SK-N-SH (cell line): ENCODE measurements at regions not wholly inside any gene's neighbourhood (a gene's known extent, or its start where the extent isn't known, plus 50 kb on each side); places are given as distances from the start of the nearest gene placed in this dataset.

Experiments used
- CTCF ChIA-PET: fragments of 300-600, 350-600 bp; formaldehyde crosslinking; extraction: SDS; loops from one replicate; lab custom pipeline; 2021; lab: Yijun Ruan, JAX
- POLR2A ChIA-PET: fragments of 350-600 bp; sonication (Branson Sonifier 250); formaldehyde crosslinking; extraction: SDS; loops from one replicate; lab custom pipeline; 2020; ENCODE audit warnings: antibody characterized with exemption, inconsistent platforms; lab: Yijun Ruan, JAX
- DNase-seq: peaks from one replicate; pipeline ENCODE4 v3.0.0; 2012
- H2AFZ ChIP-seq: fragments of 200-600 bp; sonication (generic); 2 replicates; pipeline ENCODE4 v1.8.1; 2016; ENCODE audit warnings: antibody characterized with exemption, mild to moderate bottlenecking, low read depth
- H3F3A ChIP-seq: fragments of 200-600 bp; sonication (generic); replicated peaks from 2 replicates; pipeline ENCODE3; 2016; ENCODE audit warnings: antibody characterized with exemption, mild to moderate bottlenecking; ENCODE audit not compliant: insufficient read depth
- H3K27ac ChIP-seq, 2 experiments: fragments of 200-500 bp in 1 of 2; fragments of 200-600 bp in 1 of 2; sonication (Bioruptor generic) in 1 of 2; sonication (generic), shearing (Covaris generic) in 1 of 2; 2 replicates each; pipeline versions ENCODE4 v1.5.1 to v1.6.1; 2014 to 2016; ENCODE audit warnings: low read depth in 2 of 2, inconsistent platforms in 1 of 2, low read length in 1 of 2, mild to moderate bottlenecking in 1 of 2, mixed read lengths in 1 of 2
- H3K27me3 ChIP-seq: fragments of 200-600 bp; sonication (generic), shearing (Covaris generic); 2 replicates; pipeline ENCODE4 v1.6.1; 2016; ENCODE audit warnings: mixed run types; ENCODE audit not compliant: insufficient read depth
- H3K36me3 ChIP-seq, 2 experiments: fragments of 200-500 bp in 1 of 2; fragments of 200-600 bp in 1 of 2; sonication (Bioruptor generic) in 1 of 2; sonication (generic) in 1 of 2; replicated peaks in 1 of 2; 2 replicates each; pipeline versions ENCODE3 to v1.5.1; 2014 to 2016; ENCODE audit warnings: low read length in 1 of 2, mild to moderate bottlenecking in 1 of 2; ENCODE audit not compliant: insufficient read depth in 2 of 2, control insufficient read depth in 1 of 2
- H3K4me1 ChIP-seq, 2 experiments: fragments of 200-500 bp in 1 of 2; fragments of 200-600 bp in 1 of 2; sonication (Bioruptor generic) in 1 of 2; sonication (generic), shearing (Covaris generic) in 1 of 2; 2 replicates each; pipeline versions ENCODE4 v1.5.1 to v1.6.1; 2014 to 2016; ENCODE audit warnings: low read depth in 1 of 2, low read length in 1 of 2, mixed run types in 1 of 2; ENCODE audit not compliant: insufficient read depth in 2 of 2, control insufficient read depth in 1 of 2
- H3K4me2 ChIP-seq: fragments of 200-600 bp; sonication (generic), shearing (Covaris generic); 2 replicates; pipeline ENCODE4 v1.6.1; 2017; ENCODE audit warnings: mixed run types
- H3K4me3 ChIP-seq, 2 experiments: fragments of 200-500 bp in 1 of 2; fragments of 200-600 bp in 1 of 2; sonication (Bioruptor generic) in 1 of 2; sonication (generic), shearing (Covaris generic) in 1 of 2; 2 replicates each; pipeline versions ENCODE4 v1.5.1 to v1.8.1; 2014 to 2016; ENCODE audit warnings: low read depth in 2 of 2, inconsistent platforms in 1 of 2, low read length in 1 of 2, mild to moderate bottlenecking in 1 of 2, mixed read lengths in 1 of 2, moderate library complexity in 1 of 2
- H3K79me2 ChIP-seq: fragments of 200-600 bp; sonication (generic); 2 replicates; pipeline ENCODE4 v1.8.1; 2017; ENCODE audit warnings: mild to moderate bottlenecking; ENCODE audit not compliant: insufficient read depth
- H3K9ac ChIP-seq: fragments of 200-600 bp; sonication (generic); 2 replicates; pipeline ENCODE4 v1.6.1; 2017; ENCODE audit warnings: mixed run types
- H3K9me2 ChIP-seq: fragments of 200-600 bp; sonication (generic); 2 replicates; pipeline ENCODE4 v1.6.1; 2017; ENCODE audit warnings: mixed run types
- H3K9me3 ChIP-seq: fragments of 200-600 bp; sonication (generic); 2 replicates; pipeline ENCODE4 v1.6.1; 2017; ENCODE audit warnings: mixed run types, mild to moderate bottlenecking, moderate library complexity
- H4K20me1 ChIP-seq: fragments of 200-600 bp; sonication (generic); 2 replicates; pipeline ENCODE4 v1.6.1; 2017; ENCODE audit warnings: mild to moderate bottlenecking, mixed run types; ENCODE audit not compliant: insufficient read depth
- CHD2 ChIP-seq: fragments of 150-350 bp; IDR thresholded peaks from 2 replicates; pipeline ENCODE4 v1.6.1; 2018; ENCODE audit warnings: low read length; ENCODE audit not compliant: partially characterized antibody
- CTCF ChIP-seq: fragments of 200-600 bp; sonication (generic); IDR thresholded peaks from 2 replicates; pipeline ENCODE4 v1.6.1; 2017; ENCODE audit warnings: antibody characterized with exemption, mild to moderate bottlenecking, moderate library complexity
- FOSL2 ChIP-seq: IDR thresholded peaks from 2 replicates; pipeline ENCODE4 v1.4.0; 2012; ENCODE audit warnings: low read depth, mild to moderate bottlenecking, moderate library complexity, borderline replicate concordance
- FOXM1 ChIP-seq: IDR thresholded peaks from 2 replicates; pipeline ENCODE4 v1.4.0; 2012; ENCODE audit warnings: low read depth, mild to moderate bottlenecking
- GABPA ChIP-seq: IDR thresholded peaks from 2 replicates; pipeline ENCODE4 v1.4.0; 2012; ENCODE audit warnings: low read depth, mild to moderate bottlenecking
- GATA2 ChIP-seq: sonication (generic); formaldehyde crosslinking; IDR thresholded peaks from 2 replicates; pipeline ENCODE4 v1.5.0; 2020; ENCODE audit warnings: mild to moderate bottlenecking, missing genetic modification reagents
- MAX ChIP-seq: IDR thresholded peaks from 2 replicates; pipeline ENCODE4 v1.4.0; 2012; ENCODE audit warnings: low read depth
- MEF2A ChIP-seq: IDR thresholded peaks from 2 replicates; pipeline ENCODE4 v1.4.0; 2012; ENCODE audit warnings: low read depth, borderline replicate concordance
- NFIC ChIP-seq: IDR thresholded peaks from 2 replicates; pipeline ENCODE4 v1.4.0; 2012; ENCODE audit warnings: borderline replicate concordance
- NRF1 ChIP-seq: IDR thresholded peaks from 2 replicates; pipeline ENCODE4 v1.6.1; 2012; ENCODE audit warnings: low read depth, mild to moderate bottlenecking, low read length
- POLR2AphosphoS5 ChIP-seq: IDR thresholded peaks from 2 replicates; pipeline ENCODE4 v1.6.1; 2012; ENCODE audit warnings: low read depth, low read length
- RAD21 ChIP-seq: IDR thresholded peaks from 2 replicates; pipeline ENCODE4 v1.6.1; 2012; ENCODE audit warnings: mild to moderate bottlenecking, low read length
- RCOR1 ChIP-seq: fragments of 150-350 bp; IDR thresholded peaks from 2 replicates; pipeline ENCODE4 v1.6.1; 2017; ENCODE audit warnings: antibody characterized with exemption, low read length
- REST ChIP-seq: IDR thresholded peaks from 2 replicates; pipeline ENCODE4 v1.6.1; 2012; ENCODE audit warnings: mild to moderate bottlenecking, low read depth, low read length, moderate library complexity
- SIN3A ChIP-seq: IDR thresholded peaks from 2 replicates; pipeline ENCODE4 v1.6.1; 2012; ENCODE audit warnings: low read depth, mild to moderate bottlenecking, low read length, moderate library complexity, borderline replicate concordance
- SMC3 ChIP-seq: IDR thresholded peaks from 2 replicates; pipeline ENCODE4 v1.6.1; 2012; ENCODE audit warnings: low read depth, low read length, improper control_type of control experiment
- TCF12 ChIP-seq: IDR thresholded peaks from 2 replicates; pipeline ENCODE4 v1.4.0; 2012
- USF2 ChIP-seq: fragments of 150-350 bp; IDR thresholded peaks from 2 replicates; pipeline ENCODE4 v1.6.1; 2017; ENCODE audit warnings: antibody characterized with exemption, low read length, low read depth, borderline replicate concordance
- YY1 ChIP-seq: IDR thresholded peaks from 2 replicates; pipeline ENCODE4 v1.4.0; 2012; ENCODE audit warnings: low read depth, mild to moderate bottlenecking
- WGBS: methylation state at CpG from one replicate; pipeline ENCODE4 v1.1.6; 2017; ENCODE audit warnings: low lambda C conversion rate; 5-methylcytosine and 5-hydroxymethylcytosine counted together
- TF ChIP-seq, protein P1 (sequence below): IDR thresholded peaks from 2 replicates; pipeline ENCODE4; 2012

GRCh38 chr11:46203746-46204145, 73.7 kb upstream of the CREB3L1 start:
- no peak for TF ChIP-seq REST
- no peak for TF ChIP-seq GABPA
- no peak for TF ChIP-seq CHD2
- no peak for TF ChIP-seq RAD21
- TF ChIP-seq NFIC, result no peak
- TF ChIP-seq, protein P1, sequence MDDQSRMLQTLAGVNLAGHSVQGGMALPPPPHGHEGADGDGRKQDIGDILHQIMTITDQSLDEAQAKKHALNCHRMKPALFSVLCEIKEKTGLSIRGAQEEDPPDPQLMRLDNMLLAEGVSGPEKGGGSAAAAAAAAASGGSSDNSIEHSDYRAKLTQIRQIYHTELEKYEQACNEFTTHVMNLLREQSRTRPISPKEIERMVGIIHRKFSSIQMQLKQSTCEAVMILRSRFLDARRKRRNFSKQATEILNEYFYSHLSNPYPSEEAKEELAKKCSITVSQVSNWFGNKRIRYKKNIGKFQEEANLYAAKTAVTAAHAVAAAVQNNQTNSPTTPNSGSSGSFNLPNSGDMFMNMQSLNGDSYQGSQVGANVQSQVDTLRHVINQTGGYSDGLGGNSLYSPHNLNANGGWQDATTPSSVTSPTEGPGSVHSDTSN, result no peak
- TF ChIP-seq SMC3, result no peak
- no peak for TF ChIP-seq RCOR1
- TF ChIP-seq USF2, result no peak
- no peak for TF ChIP-seq SIN3A
- no peak for TF ChIP-seq YY1
- no peak for TF ChIP-seq FOXM1
- no peak for TF ChIP-seq NRF1
- TF ChIP-seq POLR2AphosphoS5, result no peak
- no peak for TF ChIP-seq CTCF
- TF ChIP-seq MEF2A, result no peak
- no peak for TF ChIP-seq TCF12
- no peak for TF ChIP-seq GATA2 (CRISPR knock-in tag)
- no peak for TF ChIP-seq MAX
- TF ChIP-seq FOSL2, result no peak
- TF ChIP-seq, all 33 proteins: peak for 0
- no peaks in the 10 kb centered on the region for H4K20me1 ChIP-seq
- H3K27ac ChIP-seq, result no peak overlapping the region
- POLR2A ChIA-PET, result no interaction called here
- no peak for DNase-seq
- H3K27me3 ChIP-seq, result 0 out of 2 replicates have a peak, but pooled peaks cover 6% of the 10 kb centered on the region
- no peaks in the 10 kb centered on the region for H3F3A ChIP-seq
- no peak overlapping the region for H3K4me2 ChIP-seq
- no peak overlapping the region for H2AFZ ChIP-seq
- H3K4me3 ChIP-seq, result no peak overlapping the region
- H3K9me2 ChIP-seq, result no peaks in the 10 kb centered on the region
- no peaks in the 10 kb centered on the region for H3K79me2 ChIP-seq
- CTCF ChIA-PET, result no interaction called here
- H3K4me1 ChIP-seq, result no peaks in the 10 kb centered on the region
- WGBS, result 61% methylated on average over 7 of the region's 7 CpGs
- no peak overlapping the region for H3K9ac ChIP-seq
- no peaks in the 10 kb centered on the region for H3K36me3 ChIP-seq
- H3K9me3 ChIP-seq, result no peaks in the 10 kb centered on the region
